HG03103 (cell line): ENCODE measurements at regions not wholly inside any gene's neighbourhood (a gene's known extent, or its start where the extent isn't known, plus 50 kb on each side); places are given as distances from the start of the nearest gene placed in this dataset.

ENCODE experiments used
- ATAC-seq: cut with Tn5 transposase; IDR thresholded peaks from one replicate; pipeline ENCODE4 v1.9.1; 2021; ENCODE audit warnings: low read depth; ENCODE audit not compliant: unreplicated experiment

- ATAC-seq, result no peak
Measured at GRCh38 chr3:44179246-44179645, 62.4 kb upstream of the TOPAZ1 start.

GRCh38 chr3:44184319-44184953, 57.2 kb upstream of the TOPAZ1 start:
- ATAC-seq, result no peak

- no peak for ATAC-seq
Measured at GRCh38 chr3:44185396-44185915, 56.2 kb upstream of the TOPAZ1 start.

- ATAC-seq, result no peak
Measured at GRCh38 chr3:44186111-44186672, 55.5 kb upstream of the TOPAZ1 start.

- ATAC-seq, result no peak
Measured at GRCh38 chr3:44186712-44187111, 55.0 kb upstream of the TOPAZ1 start.
